ENCODE measurements at regions not wholly inside any gene's neighbourhood (a gene's known extent, or its start where the extent isn't known, plus 50 kb on each side); places are given as distances from the start of the nearest gene placed in this dataset.

DNA sequence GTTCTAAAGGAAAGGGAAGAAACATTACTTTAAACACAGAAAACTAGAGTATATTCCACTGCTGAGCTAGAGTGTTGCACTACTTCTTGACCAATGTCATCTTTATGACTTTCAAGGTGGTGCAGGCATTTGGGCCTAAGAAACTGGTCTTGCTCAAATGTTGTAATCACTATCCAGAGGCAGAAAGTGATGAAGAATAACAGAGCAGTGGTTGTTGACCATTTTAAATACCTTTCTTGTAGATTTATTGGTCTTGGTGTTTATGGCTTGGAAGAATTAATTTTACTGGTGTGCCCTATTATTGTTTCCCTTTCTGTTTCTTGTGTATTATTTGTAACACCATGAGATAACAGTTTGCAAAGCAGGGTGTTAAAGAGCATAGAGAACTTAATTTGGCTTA is 56.9 kb upstream of the SCN7A start:
- no peak overlapping the region for H3K23ac ChIP-seq (ENCODE audit: low read length in 2 of 2)
- H3K9me3 ChIP-seq (ENCODE audit: control insufficient read depth, low read length): no peaks in the 10 kb centered on the region
- H3K18ac ChIP-seq (ENCODE audit: low read depth in 1 of 2, low read length in 2 of 2): no peak overlapping the region
- no peak overlapping the region for H2BK15ac ChIP-seq (ENCODE audit: low read depth, poor library complexity, severe bottlenecking)
- H3K14ac ChIP-seq (ENCODE audit: low read length in 2 of 2): no peak overlapping the region
- H3K27ac ChIP-seq (ENCODE audit: low read length, poor library complexity, severe bottlenecking): no peak overlapping the region
- H3K4me1 ChIP-seq (ENCODE audit: control insufficient read depth, insufficient read depth, low read depth, low read length): no peaks in the 10 kb centered on the region
- no peaks in the 10 kb centered on the region for H3K27me3 ChIP-seq (ENCODE audit: control insufficient read depth in 1 of 2, insufficient read depth in 1 of 2, low read length in 2 of 2)
- H2BK120ac ChIP-seq (ENCODE audit: low read depth, low read length): no peak overlapping the region
- H3K9ac ChIP-seq (ENCODE audit: low read length): no peak overlapping the region
- no peak overlapping the region for H3K4ac ChIP-seq (ENCODE audit: low read depth in 1 of 2, low read length in 2 of 2)
- no peak for DNase-seq
- H2BK12ac ChIP-seq (ENCODE audit: low read length in 2 of 2): no peak overlapping the region
- H4K8ac ChIP-seq (ENCODE audit: low read length): no peak overlapping the region
- H2AK5ac ChIP-seq (ENCODE audit: low read length, severe bottlenecking): no peak overlapping the region
- H3K4me2 ChIP-seq (ENCODE audit: low read length, poor library complexity, severe bottlenecking): no peak overlapping the region
- no peak overlapping the region for H2AFZ ChIP-seq (ENCODE audit: low read depth, low read length)
- no peaks in the 10 kb centered on the region for H3K36me3 ChIP-seq (ENCODE audit: control insufficient read depth in 1 of 2, insufficient read depth in 2 of 2, low read depth in 1 of 2, low read length in 2 of 2)
- H3K79me1 ChIP-seq (replicated peaks; ENCODE audit: low read length, poor library complexity, severe bottlenecking): no peaks in the 10 kb centered on the region
- H4K91ac ChIP-seq (ENCODE audit: low read length): no peak overlapping the region
- no peak overlapping the region for H2BK5ac ChIP-seq (ENCODE audit: low read depth, low read length, poor library complexity, severe bottlenecking)
- no peak overlapping the region for H3K4me3 ChIP-seq (ENCODE audit: insufficient read depth in 1 of 2, low read depth in 1 of 2, low read length in 2 of 2)

DNA sequence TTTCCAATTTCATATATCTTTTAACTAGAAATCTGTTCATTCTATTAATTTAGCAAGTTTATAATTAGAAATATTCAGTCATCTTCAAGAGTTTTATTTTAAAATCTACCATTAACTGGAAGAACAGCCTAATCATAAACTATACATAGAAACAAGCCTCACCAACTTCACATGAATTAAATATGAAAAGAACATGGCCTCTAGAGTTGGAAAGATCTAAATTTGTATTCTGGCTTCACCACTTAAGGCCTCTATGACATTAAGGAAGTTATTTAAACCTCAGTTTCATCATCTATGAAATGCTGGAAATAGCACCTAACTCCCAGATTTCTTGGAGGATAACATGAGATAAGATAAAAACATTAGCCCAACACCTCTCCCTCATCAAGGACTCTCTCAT is 51.4 kb upstream of the SCN7A start:
- Histone ChIP-seq H3K18ac (ENCODE audit: low read depth in 1 of 2, low read length in 2 of 2) (no peak overlapping the region), H3K4me1 (ENCODE audit: control insufficient read depth, insufficient read depth, low read depth, low read length) (no peaks in the 10 kb centered on the region), H2BK12ac (ENCODE audit: low read length in 2 of 2) (no peak overlapping the region), H3K9me3 (ENCODE audit: control insufficient read depth, low read length) (no peaks in the 10 kb centered on the region), H3K79me1 (replicated peaks; ENCODE audit: low read length, poor library complexity, severe bottlenecking) (no peaks in the 10 kb centered on the region), H3K4me2 (ENCODE audit: low read length, poor library complexity, severe bottlenecking) (no peak overlapping the region), H3K9ac (ENCODE audit: low read length) (no peak overlapping the region), H3K4ac (ENCODE audit: low read depth in 1 of 2, low read length in 2 of 2) (no peak overlapping the region), H2AK5ac (ENCODE audit: low read length, severe bottlenecking) (no peak overlapping the region), H2BK5ac (ENCODE audit: low read depth, low read length, poor library complexity, severe bottlenecking) (no peak overlapping the region), H4K8ac (ENCODE audit: low read length) (no peak overlapping the region), H3K27ac (ENCODE audit: low read length, poor library complexity, severe bottlenecking) (no peak overlapping the region), H2AFZ (ENCODE audit: low read depth, low read length) (no peak overlapping the region), H3K4me3 (ENCODE audit: insufficient read depth in 1 of 2, low read depth in 1 of 2, low read length in 2 of 2) (no peak overlapping the region), H3K23ac (ENCODE audit: low read length in 2 of 2) (no peak overlapping the region), H3K14ac (ENCODE audit: low read length in 2 of 2) (no peak overlapping the region), H3K36me3 (ENCODE audit: control insufficient read depth in 1 of 2, insufficient read depth in 2 of 2, low read depth in 1 of 2, low read length in 2 of 2) (no peaks in the 10 kb centered on the region), H3K27me3 (ENCODE audit: control insufficient read depth in 1 of 2, insufficient read depth in 1 of 2, low read length in 2 of 2) (no peaks in the 10 kb centered on the region), H2BK15ac (ENCODE audit: low read depth, poor library complexity, severe bottlenecking) (no peak overlapping the region), H4K91ac (ENCODE audit: low read length) (no peak overlapping the region), H2BK120ac (ENCODE audit: low read depth, low read length) (no peak overlapping the region)
- no peak for DNase-seq

All from mesenchymal stem cell (in vitro differentiated cells and primary cell).